Natural killer cell (primary cell): ENCODE measurements at regions not wholly inside any gene's neighbourhood (a gene's known extent, or its start where the extent isn't known, plus 50 kb on each side); places are given as distances from the start of the nearest gene placed in this dataset.
"Not testable (repeated sequence)": the region's sequence is repeated elsewhere in the genome, so short reads cannot be mapped to it uniquely, and the experiment has no call there.

ENCODE experiments used
- ATAC-seq, 3 donors: fragments of 150-1000 bp in 2 of 3; fragments of 200-7000 bp in 1 of 3; cut with Tn5 transposase; 1 replicate in 1 of 3; 2 replicates in 2 of 3; pipeline ENCODE4 v1.10.0; 2021; ENCODE audit warnings: mild to moderate bottlenecking in 2 of 3, moderate library complexity in 2 of 3
- DNase-seq, 2 donors: peaks; one replicate each; pipeline versions ENCODE4 v3.0.0 to v3.0.0-alpha.2; 2013 to 2021; ENCODE audit warnings: mixed read lengths in 1 of 2
- H3K27ac ChIP-seq: one replicate; pipeline ENCODE4 v1.5.1; 2013; ENCODE audit warnings: mild to moderate bottlenecking, low read length
- H3K27me3 ChIP-seq: one replicate; pipeline ENCODE4 v1.6.1; 2013; ENCODE audit warnings: low read length; ENCODE audit not compliant: control insufficient read depth, insufficient read depth
- H3K36me3 ChIP-seq: one replicate; pipeline ENCODE4 v1.6.1; 2013; ENCODE audit warnings: low read length; ENCODE audit not compliant: control insufficient read depth, insufficient read depth
- H3K4me1 ChIP-seq: one replicate; pipeline ENCODE4 v1.6.1; 2013; ENCODE audit warnings: low read length; ENCODE audit not compliant: control insufficient read depth, insufficient read depth
- H3K4me3 ChIP-seq: one replicate; pipeline ENCODE4 v1.5.1; 2013; ENCODE audit warnings: low read length
- H3K9me3 ChIP-seq: one replicate; pipeline ENCODE4 v1.6.1; 2013; ENCODE audit warnings: low read length; ENCODE audit not compliant: control insufficient read depth, insufficient read depth
- H3K27ac Mint-ChIP-seq, 2 donors: one replicate each; pipeline ENCODE4 v1.8.0; 2022; ENCODE audit warnings: mild to moderate bottlenecking in 2 of 2, mixed read lengths in 2 of 2, moderate library complexity in 1 of 2
- H3K27me3 Mint-ChIP-seq, 2 donors: one replicate each; pipeline ENCODE4 v1.8.0; 2022; ENCODE audit warnings: low read depth in 2 of 2, mixed read lengths in 2 of 2
- H3K36me3 Mint-ChIP-seq: one replicate; pipeline ENCODE4 v1.8.0; 2022; ENCODE audit warnings: mixed read lengths
- H3K4me1 Mint-ChIP-seq, 2 donors: one replicate each; pipeline ENCODE4 v1.8.0; 2022; ENCODE audit warnings: mixed read lengths in 2 of 2
- H3K4me3 Mint-ChIP-seq: one replicate; pipeline ENCODE4 v1.8.0; 2022; ENCODE audit warnings: mild to moderate bottlenecking, moderate library complexity, mixed read lengths
- H3K9me3 Mint-ChIP-seq, 2 donors: one replicate each; pipeline ENCODE4 v1.8.0; 2022; ENCODE audit warnings: mixed read lengths in 2 of 2
- CTCF ChIP-seq: fragments of 200-600 bp; IDR thresholded peaks from one replicate; pipeline ENCODE4 v1.8.0; 2022; ENCODE audit warnings: antibody characterized with exemption
- WGBS: methylation state at CpG from one replicate; pipeline ENCODE4 v1.1.7; 2013; ENCODE audit warnings: missing lambda C conversion rate; ENCODE audit not compliant: insufficient coverage; 5-methylcytosine and 5-hydroxymethylcytosine counted together
- intact Hi-C: fragments of 100-400 bp; cut with micrococcal nuclease; formaldehyde crosslinking; loops from one replicate; pipeline ENCODE4 v1.14.2; 2022

- TF ChIP-seq CTCF = no peak
- Histone ChIP-seq H3K27me3 (no peaks in the 10 kb centered on the region), H3K4me3 (no peak overlapping the region), H3K9me3 (peaks cover 12% of the 10 kb centered on the region), H3K27ac (no peak overlapping the region), H3K4me1 (no peaks in the 10 kb centered on the region), H3K36me3 (no peaks in the 10 kb centered on the region)
- Mint-ChIP-seq H3K27ac (no peak overlapping the region), H3K36me3 (peaks cover 7% of the 10 kb centered on the region), H3K9me3 (peaks cover 23 to 25% of the 10 kb centered on the region in 2 donors), H3K4me3 (no peak overlapping the region), H3K4me1 (no peaks in the 10 kb centered on the region), H3K27me3 (no peaks in the 10 kb centered on the region)
- WGBS = 33% methylated on average over 8 of the region's 8 CpGs
- ATAC-seq = no peak
- intact Hi-C loops = no loop called here
- DNase-seq = no peak
These were observed 226.4 kb upstream of the ISL1 start for GRCh38 chr5:51156838-51157237.

- no peaks in the 10 kb centered on the region for H3K27me3 ChIP-seq
- no peaks in the 10 kb centered on the region for H3K27me3 Mint-ChIP-seq
- H3K36me3 Mint-ChIP-seq = peaks cover 14% of the 10 kb centered on the region
- H3K27ac Mint-ChIP-seq = no peak overlapping the region
- intact Hi-C loops = no loop called here
- H3K4me1 Mint-ChIP-seq = no peaks in the 10 kb centered on the region
- no peaks in the 10 kb centered on the region for H3K4me1 ChIP-seq
- H3K4me3 ChIP-seq = no peak overlapping the region
- H3K4me3 Mint-ChIP-seq = no peak overlapping the region
- ATAC-seq (no peak), DNase-seq (no peak)
- 84% methylated on average over 5 of the region's 5 CpGs for WGBS
- H3K9me3 Mint-ChIP-seq = peaks cover 25 to 29% of the 10 kb centered on the region in 2 donors
- H3K36me3 ChIP-seq = no peaks in the 10 kb centered on the region
- H3K9me3 ChIP-seq = peaks cover 14% of the 10 kb centered on the region
- H3K27ac ChIP-seq = no peak overlapping the region
- TF ChIP-seq CTCF = no peak
These were observed 224.1 kb upstream of the ISL1 start for GRCh38 chr5:51159164-51159563.

DNA sequence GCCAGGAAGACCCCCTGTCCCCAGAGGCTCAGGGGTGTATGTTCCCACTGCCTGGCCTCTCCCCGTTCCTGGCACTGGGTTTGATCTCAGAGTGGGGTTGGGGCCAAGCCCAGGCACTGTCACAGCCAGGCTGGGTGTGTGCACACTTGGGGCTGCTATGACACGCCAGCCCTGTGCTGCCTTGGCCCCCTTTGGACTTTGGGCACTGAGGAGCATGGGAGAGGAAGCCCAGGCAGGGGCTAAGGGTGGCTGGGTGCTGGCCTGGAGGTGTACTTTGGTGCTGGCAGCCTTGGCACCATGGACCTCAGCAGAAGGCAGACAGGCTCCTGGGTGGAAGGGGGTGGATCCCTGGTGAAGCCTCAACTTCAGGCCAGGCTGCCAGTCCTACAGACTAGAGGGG, 223.6 kb upstream of the ISL1 start:
- Mint-ChIP-seq H3K36me3 (peaks cover 14% of the 10 kb centered on the region), H3K27ac (no peak overlapping the region), H3K9me3 (peaks cover 21 to 28% of the 10 kb centered on the region in 2 donors), H3K4me3 (no peak overlapping the region), H3K4me1 (no peaks in the 10 kb centered on the region), H3K27me3 (no peaks in the 10 kb centered on the region)
- Histone ChIP-seq H3K4me1 (no peaks in the 10 kb centered on the region), H3K9me3 (peaks cover 14% of the 10 kb centered on the region), H3K4me3 (no peak overlapping the region), H3K36me3 (no peaks in the 10 kb centered on the region), H3K27me3 (no peaks in the 10 kb centered on the region), H3K27ac (no peak overlapping the region)
- WGBS = 58% methylated on average over 2 of the region's 2 CpGs
- TF ChIP-seq CTCF = no peak
- ATAC-seq (no peak), DNase-seq (no peak)
- intact Hi-C loops = no loop called here

DNA sequence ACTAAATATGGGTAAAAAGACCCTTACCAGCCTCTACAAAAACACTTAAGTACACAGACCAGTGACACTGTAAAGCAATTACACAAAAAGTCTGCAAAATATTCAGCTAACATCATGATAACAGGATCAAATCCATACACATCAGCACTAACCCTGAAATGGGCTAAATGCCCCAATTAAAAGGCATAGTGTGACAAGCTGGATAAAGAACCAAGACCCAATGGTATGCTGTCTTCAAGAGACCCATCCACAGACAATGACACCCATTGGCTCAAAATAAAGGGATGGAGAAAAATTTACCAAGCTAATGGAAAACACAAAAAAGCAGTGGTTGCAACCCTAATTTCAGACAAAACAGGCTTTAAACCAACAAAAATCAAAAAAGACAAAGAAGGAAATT, 221.0 kb upstream of the ISL1 start:
- no peak overlapping the region for H3K4me3 Mint-ChIP-seq
- Histone ChIP-seq H3K27me3 (no peaks in the 10 kb centered on the region), H3K4me1 (no peaks in the 10 kb centered on the region), H3K27ac (no peak overlapping the region), H3K9me3 (peaks cover 14% of the 10 kb centered on the region), H3K36me3 (no peaks in the 10 kb centered on the region), H3K4me3 (no peak overlapping the region)
- no peak for TF ChIP-seq CTCF
- no peak overlapping the region for H3K27ac Mint-ChIP-seq
- H3K36me3 Mint-ChIP-seq = peaks cover 14% of the 10 kb centered on the region
- DNase-seq (no peak), ATAC-seq (no peak)
- H3K27me3 Mint-ChIP-seq = no peaks in the 10 kb centered on the region
- intact Hi-C loops = no loop called here
- peaks cover 20 to 30% of the 10 kb centered on the region in 2 donors for H3K9me3 Mint-ChIP-seq
- H3K4me1 Mint-ChIP-seq = no peaks in the 10 kb centered on the region

DNA sequence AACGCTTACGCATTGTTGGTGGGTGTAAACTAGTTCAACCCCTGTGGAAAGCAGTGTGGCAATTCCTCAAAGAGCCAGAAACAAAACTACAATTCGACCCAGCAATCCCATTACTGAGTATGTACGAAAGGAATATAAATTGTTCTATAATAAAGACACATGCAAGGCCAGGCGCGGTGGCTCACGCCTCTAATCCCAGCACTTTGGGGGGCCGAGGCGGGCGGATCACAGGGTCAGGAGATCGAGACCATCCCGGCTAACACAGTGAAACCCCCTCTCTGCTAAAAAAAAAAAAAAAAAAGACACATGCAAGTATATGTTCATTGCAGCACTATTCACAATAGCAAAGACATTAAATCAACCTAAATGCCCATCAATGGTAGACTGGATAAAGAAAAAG, 217.6 kb upstream of the ISL1 start:
- 92% methylated on average over 12 of the region's 12 CpGs for WGBS

More for the DNA sequence above, 217.6 kb upstream of the ISL1 start:
- H3K36me3 ChIP-seq, H3K27ac Mint-ChIP-seq, intact Hi-C loops, H3K4me3 ChIP-seq, H3K27me3 ChIP-seq, DNase-seq, H3K27me3 Mint-ChIP-seq, H3K4me1 Mint-ChIP-seq, H3K27ac ChIP-seq, H3K9me3 ChIP-seq, H3K4me3 Mint-ChIP-seq, H3K4me1 ChIP-seq, ATAC-seq: not testable (repeated sequence)
- peaks cover 18 to 31% of the 10 kb centered on the region in 2 donors for H3K9me3 Mint-ChIP-seq
- peaks cover 14% of the 10 kb centered on the region for H3K36me3 Mint-ChIP-seq
